Activated CD8-positive, alpha-beta memory T cell treated with anti-CD3 and anti-CD28 coated beads for 36 hours (primary cell): ENCODE measurements at regions not wholly inside any gene's neighbourhood (a gene's known extent, or its start where the extent isn't known, plus 50 kb on each side); places are given as distances from the start of the nearest gene placed in this dataset.
"Not testable (repeated sequence)": the region's sequence is repeated elsewhere in the genome, so short reads cannot be mapped to it uniquely, and the experiment has no call there.

Experiments
- CTCF ChIA-PET: fragments of 350-600 bp; sonication (Branson Sonifier 250); formaldehyde crosslinking; loops from one replicate; lab custom pipeline; 2021; ENCODE audit warnings: antibody characterized with exemption; lab: Charles Lee
- POLR2A ChIA-PET: fragments of 350-600 bp; sonication (Branson Sonifier 250); formaldehyde crosslinking; loops from one replicate; lab custom pipeline; 2021; ENCODE audit warnings: antibody characterized with exemption; lab: Charles Lee

DNA sequence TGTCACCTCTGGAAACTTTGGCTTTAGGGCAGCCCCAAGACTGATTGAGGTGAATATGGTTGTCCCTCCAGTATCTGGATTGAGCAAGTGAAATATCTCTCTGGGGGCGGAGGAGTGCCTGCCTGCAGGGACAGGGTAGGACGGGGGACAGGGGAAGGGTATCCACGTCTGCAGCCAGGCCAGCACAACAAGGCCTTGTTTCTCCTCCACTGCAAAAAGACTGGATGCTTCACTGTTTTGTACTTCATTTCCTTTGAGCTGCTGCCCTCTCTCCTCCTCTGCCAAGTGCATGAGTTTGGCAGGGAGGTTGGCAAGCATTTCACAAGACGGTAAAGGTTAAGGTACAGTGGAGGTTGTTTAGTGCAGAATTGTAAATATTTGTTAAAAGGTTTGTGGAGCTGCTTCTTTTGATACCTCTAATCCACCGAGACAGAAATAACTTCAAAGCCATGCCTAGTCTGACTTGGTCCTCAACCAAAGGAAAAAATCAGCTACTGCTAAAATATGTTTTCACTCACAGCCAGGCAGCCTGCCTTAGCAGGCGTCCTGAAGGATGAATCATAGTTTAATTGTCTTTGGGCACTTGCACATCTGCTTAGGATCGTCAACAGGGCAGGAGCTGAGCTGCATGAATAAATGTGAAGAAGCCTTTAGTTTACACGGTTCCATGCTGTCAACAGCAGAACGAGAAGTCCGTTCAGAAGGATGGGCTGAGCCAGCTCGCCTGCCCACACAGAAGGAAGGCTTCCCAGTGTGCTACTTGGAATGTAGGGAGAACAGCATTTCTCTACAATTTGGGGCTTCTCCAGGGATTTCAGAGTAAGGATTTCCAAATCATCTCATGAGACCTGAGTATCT, 269.7 kb downstream of the TTC6 start:
- ChIA-PET POLR2A (no interaction called here), CTCF (no interaction called here)

GRCh38 chr14:37865719-37866549, 270.5 kb downstream of the TTC6 start:
- ChIA-PET CTCF (no interaction called here), POLR2A (no interaction called here)

DNA sequence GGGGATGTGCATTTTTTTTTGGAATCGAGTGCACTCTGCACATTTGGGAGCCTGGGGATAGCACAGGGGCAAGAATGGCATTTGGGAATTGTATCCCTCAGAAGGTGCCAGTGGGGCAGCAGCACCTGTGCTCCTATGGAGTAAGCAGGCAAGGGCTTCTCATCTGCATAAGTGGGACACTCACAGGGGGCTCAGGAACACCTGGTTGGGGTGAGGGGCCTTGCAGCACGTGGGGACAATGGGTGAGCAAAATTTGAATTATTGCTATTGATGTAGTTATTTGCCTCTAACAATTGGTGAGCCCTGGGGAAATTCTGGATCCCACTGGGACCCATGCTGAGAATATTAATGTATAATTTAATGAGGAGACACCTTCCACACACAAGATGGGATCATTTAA, 274.2 kb downstream of the TTC6 start:
- ChIA-PET CTCF (no interaction called here), POLR2A (no interaction called here)

GRCh38 chr14:37870170-37870569, 274.7 kb downstream of the TTC6 start:
- ChIA-PET CTCF (no interaction called here), POLR2A (no interaction called here)

GRCh38 chr14:37870632-37871346, 275.4 kb downstream of the TTC6 start:
- CTCF ChIA-PET, result no interaction called here
- POLR2A ChIA-PET, result no interaction called here

- CTCF ChIA-PET, result interaction anchor here (0.6 to 1.0 kb wide), 2 partner anchors 21 to 313 kb away, joined by 3 to 4 read pairs; no protein-coding TSS in a partner anchor
- POLR2A ChIA-PET, result not testable (repeated sequence)
Measured at GRCh38 chr14:37874065-37874428, 278.6 kb downstream of the TTC6 start.

- POLR2A ChIA-PET, result no interaction called here
- CTCF ChIA-PET, result interaction anchor here (0.6 to 1.0 kb wide), 2 partner anchors 21 to 313 kb away, joined by 3 to 4 read pairs; no protein-coding TSS in a partner anchor
Measured at GRCh38 chr14:37874429-37875109, 279.1 kb downstream of the TTC6 start.

DNA sequence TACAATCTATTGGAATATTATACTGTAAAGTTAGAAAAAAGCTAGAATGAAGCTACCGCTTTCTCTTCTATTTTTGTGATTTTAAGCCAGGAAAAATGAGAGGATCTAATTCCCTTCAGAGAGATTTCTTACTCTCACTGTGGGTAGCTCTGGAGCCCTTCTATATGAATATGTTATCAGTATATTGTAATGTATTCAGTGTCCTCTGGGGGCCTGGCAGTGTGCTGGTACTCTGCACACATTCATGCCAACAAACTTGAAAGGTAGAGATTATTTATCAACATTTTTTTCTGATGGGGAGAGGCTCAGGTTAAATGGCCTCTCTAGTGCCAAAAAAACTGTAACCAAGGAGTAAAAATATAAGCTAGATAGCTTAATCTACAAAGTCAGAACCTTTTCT, 292.8 kb downstream of the TTC6 start:
- POLR2A ChIA-PET, result no interaction called here
- CTCF ChIA-PET, result no interaction called here

DNA sequence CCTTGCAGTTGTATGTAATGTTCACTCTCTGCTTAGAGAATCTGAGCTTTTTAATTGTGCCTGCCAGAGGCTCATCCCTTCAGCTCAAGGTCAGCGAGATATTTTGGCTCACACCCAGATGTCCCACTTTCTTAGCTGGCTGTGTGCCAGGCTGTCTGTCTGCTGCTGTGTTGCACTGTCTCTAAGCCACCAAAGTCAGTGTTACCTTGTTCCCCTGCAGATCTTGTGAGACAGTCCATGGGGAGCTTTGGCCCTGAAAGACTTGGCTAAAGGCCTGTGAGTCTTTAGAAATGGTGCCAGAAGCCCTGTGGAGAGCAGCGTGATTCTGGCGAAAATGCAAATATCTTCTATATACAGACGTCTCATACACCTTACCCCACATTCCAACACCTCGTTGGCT, 293.7 kb downstream of the TTC6 start:
- ChIA-PET POLR2A (no interaction called here), CTCF (no interaction called here)

DNA sequence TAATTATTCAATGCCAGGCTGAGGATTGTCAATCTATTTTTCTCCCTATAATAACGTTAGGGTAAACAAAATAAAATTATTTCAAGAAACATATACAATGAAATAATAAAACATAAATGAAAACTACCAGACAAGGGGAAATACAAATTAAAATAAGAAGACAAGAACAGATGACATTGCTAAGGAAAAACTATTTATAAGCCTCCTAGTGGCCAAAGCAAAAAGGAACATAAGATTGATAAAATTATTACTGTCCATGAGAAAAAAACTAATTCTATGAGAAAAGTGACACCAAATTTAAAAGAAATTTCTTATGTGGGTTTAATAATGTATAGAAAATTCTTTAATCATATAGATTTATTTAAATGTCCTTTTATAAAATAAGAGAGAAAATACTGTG, 294.7 kb downstream of the TTC6 start:
- CTCF ChIA-PET, result no interaction called here
- POLR2A ChIA-PET, result no interaction called here

- POLR2A ChIA-PET, CTCF ChIA-PET: not testable (repeated sequence)
Measured at GRCh38 chr14:37891500-37891899, 296.1 kb downstream of the TTC6 start.

DNA sequence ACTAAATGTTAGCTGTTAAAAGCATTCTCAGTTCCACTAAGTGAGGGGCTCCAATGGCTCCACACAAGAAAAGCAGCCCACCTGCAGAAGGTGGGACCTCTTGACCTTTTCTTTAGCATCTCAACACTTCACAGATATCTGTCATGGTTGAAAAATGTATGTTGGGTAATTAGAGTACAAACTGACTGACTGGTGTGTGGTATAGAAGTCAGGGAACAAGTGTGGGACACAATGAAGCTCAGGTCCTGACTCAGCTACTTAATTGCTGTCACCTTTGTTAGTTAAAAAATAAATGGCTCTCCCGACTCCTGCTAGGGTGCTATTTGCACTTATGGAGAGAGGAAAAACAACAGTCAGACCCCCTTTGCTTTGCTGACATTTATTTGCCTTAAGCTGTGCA, 299.0 kb downstream of the TTC6 start:
- ChIA-PET CTCF (no interaction called here), POLR2A (no interaction called here)

- CTCF ChIA-PET, result no interaction called here
- POLR2A ChIA-PET, result no interaction called here
Measured at GRCh38 chr14:37899365-37899764, 303.9 kb downstream of the TTC6 start.

- ChIA-PET CTCF (no interaction called here), POLR2A (no interaction called here)
Measured at GRCh38 chr14:37900561-37900960, 305.1 kb downstream of the TTC6 start.

GRCh38 chr14:37901978-37902377, 305.7 kb upstream of the SSTR1 start:
- POLR2A ChIA-PET, result no interaction called here
- CTCF ChIA-PET, result no interaction called here

DNA sequence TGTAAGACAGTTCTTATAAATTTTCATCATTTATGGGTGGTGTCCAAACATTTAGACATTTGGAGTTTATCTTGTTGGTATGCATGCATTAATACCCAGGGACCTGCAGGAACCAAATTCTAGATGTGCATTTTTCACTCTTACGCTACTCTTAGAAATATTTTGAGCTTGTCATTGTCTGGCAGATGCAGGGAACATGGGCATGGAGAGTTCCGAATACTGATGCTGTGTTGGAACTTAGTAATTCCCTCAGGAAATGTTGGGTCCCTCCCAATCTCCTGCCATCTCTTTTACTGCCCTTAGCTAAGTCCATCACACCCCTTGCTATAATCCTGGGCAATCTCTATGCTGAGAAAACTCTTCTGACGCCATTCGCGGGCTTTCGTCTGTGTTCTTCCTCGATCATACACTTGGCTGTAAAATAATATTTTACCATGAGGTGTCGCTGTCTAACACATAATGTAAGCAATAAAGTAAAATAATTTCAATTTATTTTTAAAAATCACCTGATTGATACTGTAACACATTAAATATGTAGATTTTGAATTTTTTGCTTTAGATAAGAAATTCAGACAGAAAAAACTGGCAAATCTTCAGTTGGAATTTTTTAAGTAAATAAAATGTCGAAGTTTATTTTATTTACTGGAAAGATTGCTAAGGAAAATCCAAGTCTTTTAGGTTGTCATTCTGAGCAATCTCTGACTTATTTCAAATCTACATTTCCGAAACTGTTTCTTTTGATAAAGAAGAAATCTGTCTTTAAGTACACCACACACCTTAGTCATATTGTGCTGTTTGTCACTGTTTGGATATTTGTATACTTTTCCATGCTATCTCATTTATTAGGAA, 304.1 kb upstream of the SSTR1 start:
- ChIA-PET POLR2A (no interaction called here), CTCF (no interaction called here)

DNA sequence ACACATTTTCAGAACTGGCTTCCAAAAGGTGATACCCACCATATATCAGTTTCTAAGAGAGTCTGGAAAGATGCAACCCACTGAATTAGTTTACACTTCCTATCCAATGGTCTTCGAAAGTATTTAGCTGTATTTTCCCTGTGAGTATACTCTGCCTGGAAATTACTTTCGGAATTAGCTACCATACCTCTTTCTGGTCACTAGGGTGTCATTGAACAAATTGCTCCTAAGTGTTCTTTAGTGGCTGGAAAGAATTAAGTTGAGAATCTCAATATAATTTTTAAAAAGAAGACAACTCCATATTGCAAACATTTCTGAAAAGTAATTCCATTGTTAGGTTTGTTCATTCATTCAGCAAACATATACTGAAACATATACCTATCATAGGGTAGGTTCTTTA, 283.1 kb upstream of the SSTR1 start:
- CTCF ChIA-PET, result no interaction called here
- POLR2A ChIA-PET, result no interaction called here

- POLR2A ChIA-PET, result no interaction called here
- CTCF ChIA-PET, result interaction anchor here (0.5 kb wide), 1 partner anchor 1117 kb away, joined by 3 read pairs; no protein-coding TSS in a partner anchor
Measured at GRCh38 chr14:37932008-37932407, 275.7 kb upstream of the SSTR1 start.

- ChIA-PET CTCF (interaction anchor here (0.5 kb wide), 1 partner anchor 1116 kb away, joined by 3 read pairs; no protein-coding TSS in a partner anchor), POLR2A (no interaction called here)
Measured at GRCh38 chr14:37932481-37932880, 275.2 kb upstream of the SSTR1 start.
